NCI-H526 (cell line): ENCODE measurements at regions not wholly inside any gene's neighbourhood (a gene's known extent, or its start where the extent isn't known, plus 50 kb on each side); places are given as distances from the start of the nearest gene placed in this dataset.
A peak's percentile ranks its signal among the peaks of the same experiment; 100 is the strongest.

Experiments
- DNase-seq, 2 experiments: peaks; one replicate each; lab custom pipeline; 2025; lab: John Stamatoyannopoulos, UW

GRCh38 chr18:8944871-8945245, 157.6 kb upstream of the NDUFV2 start:
- no peak for DNase-seq

GRCh38 chr18:8945514-8945913, 157.0 kb upstream of the NDUFV2 start:
- no peak for DNase-seq

- DNase-seq, result no peak
These were observed 156.2 kb upstream of the NDUFV2 start for GRCh38 chr18:8946066-8946838.

- DNase-seq, result no peak
These were observed 154.9 kb upstream of the NDUFV2 start for GRCh38 chr18:8947566-8947965.

- no peak for DNase-seq
These were observed 154.5 kb upstream of the NDUFV2 start for GRCh38 chr18:8948011-8948410.

- DNase-seq, result peak; percentile 57 to 74
These were observed 153.9 kb upstream of the NDUFV2 start for GRCh38 chr18:8948471-8949149.

- DNase-seq, result peak in 1 of 2 experiments; percentile 20
These were observed 153.3 kb upstream of the NDUFV2 start for GRCh38 chr18:8949206-8949605.

GRCh38 chr18:8951491-8951890, 151.0 kb upstream of the NDUFV2 start:
- no peak for DNase-seq

GRCh38 chr18:8952174-8952573, 150.3 kb upstream of the NDUFV2 start:
- DNase-seq, result no peak

GRCh38 chr18:8952769-8953760, 149.4 kb upstream of the NDUFV2 start:
- no peak for DNase-seq

GRCh38 chr18:8957731-8958130, 144.8 kb upstream of the NDUFV2 start:
- no peak for DNase-seq

- DNase-seq, result no peak
These were observed 143.8 kb upstream of the NDUFV2 start for GRCh38 chr18:8958660-8959059.

- DNase-seq, result no peak
These were observed 142.9 kb upstream of the NDUFV2 start for GRCh38 chr18:8959551-8960135.

GRCh38 chr18:8960740-8961657, 141.5 kb upstream of the NDUFV2 start:
- peak in 1 of 2 experiments; percentile 28 for DNase-seq

GRCh38 chr18:8962192-8962779, 140.2 kb upstream of the NDUFV2 start:
- no peak for DNase-seq

- DNase-seq, result no peak
These were observed 139.5 kb upstream of the NDUFV2 start for GRCh38 chr18:8962855-8963635.

- no peak for DNase-seq
These were observed 138.6 kb upstream of the NDUFV2 start for GRCh38 chr18:8963876-8964275.

GRCh38 chr18:8965398-8965797, 137.1 kb upstream of the NDUFV2 start:
- no peak for DNase-seq

- DNase-seq, result no peak
These were observed 135.7 kb upstream of the NDUFV2 start for GRCh38 chr18:8966821-8967220.

GRCh38 chr18:8967573-8967972, 134.9 kb upstream of the NDUFV2 start:
- DNase-seq, result no peak
